H1 (cell line): ENCODE measurements at regions not wholly inside any gene's neighbourhood (a gene's known extent, or its start where the extent isn't known, plus 50 kb on each side); places are given as distances from the start of the nearest gene placed in this dataset.

Experiments used
- CTCF ChIA-PET: fragments of 300-600 bp; sonication (Branson Sonifier 250); formaldehyde crosslinking; loops from one replicate; lab custom pipeline; 2021; ENCODE audit not compliant: partially characterized antibody; lab: Charles Lee
- POLR2A ChIA-PET: fragments of 300-600 bp; sonication (Branson Sonifier 250); formaldehyde crosslinking; loops from one replicate; lab custom pipeline; 2021; ENCODE audit warnings: inconsistent platforms; ENCODE audit not compliant: partially characterized antibody; lab: Charles Lee
- DNase-seq, 2 experiments: peaks; one replicate each; pipeline versions ENCODE4 v3.0.0 to v3.0.0-alpha.2; 2010 to 2022; ENCODE audit warnings: low spot score in 2 of 2, low read depth in 1 of 2, mixed read lengths in 1 of 2
- FAIRE-seq: peaks from 2 replicates; lab custom pipeline; 2011; peaks lifted over from hg19 to GRCh38; lab: Jason Lieb, UNC
- H2AFZ ChIP-seq: 2 replicates; pipeline ENCODE4 v1.8.1; 2012; ENCODE audit warnings: low read length, inconsistent platforms
- H2AK5ac ChIP-seq: 2 replicates; pipeline ENCODE4 v1.6.1; 2013; ENCODE audit warnings: low read depth, low read length
- H2BK120ac ChIP-seq: replicated peaks from 2 replicates; pipeline ENCODE3; 2013; ENCODE audit warnings: low read depth, low read length, inconsistent platforms
- H2BK12ac ChIP-seq: 2 replicates; pipeline ENCODE4 v1.6.1; 2013; ENCODE audit warnings: low read depth, low read length
- H2BK15ac ChIP-seq: 2 replicates; pipeline ENCODE4 v1.6.1; 2013; ENCODE audit warnings: low read length
- H2BK20ac ChIP-seq: 2 replicates; pipeline ENCODE4 v1.6.1; 2013; ENCODE audit warnings: low read length
- H2BK5ac ChIP-seq: 2 replicates; pipeline ENCODE4 v1.6.1; 2013; ENCODE audit warnings: low read depth, low read length
- H3K14ac ChIP-seq: 2 replicates; pipeline ENCODE4 v1.6.1; 2013; ENCODE audit warnings: inconsistent platforms; ENCODE audit not compliant: insufficient read length
- H3K18ac ChIP-seq: 2 replicates; pipeline ENCODE4 v1.6.1; 2013; ENCODE audit warnings: low read length; ENCODE audit errors: extremely low read depth
- H3K23ac ChIP-seq: 2 replicates; pipeline ENCODE4 v1.6.1; 2013; ENCODE audit warnings: inconsistent platforms; ENCODE audit not compliant: insufficient read length
- H3K23me2 ChIP-seq: 2 replicates; pipeline ENCODE4 v1.6.1; 2013; ENCODE audit warnings: low read depth, low read length
- H3K27ac ChIP-seq: 2 replicates; pipeline ENCODE4 v1.6.1; 2011; ENCODE audit warnings: low read depth, low read length, inconsistent platforms
- H3K27me3 ChIP-seq, 4 experiments: replicated peaks in 1 of 4; 1 replicate in 1 of 4; 2 replicates in 3 of 4; pipeline versions ENCODE4 v1.6.1 to v1.8.1; 2011 to 2013; ENCODE audit warnings: low read length in 3 of 4, mild to moderate bottlenecking in 3 of 4, inconsistent platforms in 2 of 4, mixed read lengths in 2 of 4, moderate library complexity in 1 of 4; ENCODE audit not compliant: control insufficient read depth in 3 of 4, insufficient read depth in 3 of 4; ENCODE audit errors: extremely low read depth in 1 of 4
- H3K36me3 ChIP-seq, 4 experiments: 2 replicates each; pipeline versions ENCODE4 v1.6.1 to v1.8.1; 2011 to 2013; ENCODE audit warnings: mild to moderate bottlenecking in 4 of 4, low read length in 3 of 4, moderate library complexity in 2 of 4, control low read depth in 1 of 4, inconsistent platforms in 1 of 4; ENCODE audit not compliant: insufficient read depth in 4 of 4, control insufficient read depth in 2 of 4
- H3K4ac ChIP-seq: replicated peaks from 2 replicates; pipeline ENCODE3; 2013; ENCODE audit warnings: low read length, low read depth, mixed read lengths, inconsistent platforms; ENCODE audit not compliant: insufficient read length
- H3K4me1 ChIP-seq, 4 experiments: replicated peaks in 1 of 4; 1 replicate in 1 of 4; 2 replicates in 3 of 4; pipeline versions ENCODE4 v1.6.1 to v1.8.1; 2011 to 2013; ENCODE audit warnings: low read length in 3 of 4, inconsistent platforms in 2 of 4, mixed read lengths in 1 of 4; ENCODE audit not compliant: insufficient read depth in 4 of 4, control insufficient read depth in 3 of 4
- H3K4me2 ChIP-seq, 2 experiments: 2 replicates each; pipeline versions ENCODE4 v1.6.1 to v1.8.1; 2011 to 2013; ENCODE audit warnings: low read depth in 2 of 2, low read length in 2 of 2, control low read depth in 1 of 2, inconsistent platforms in 1 of 2, mild to moderate bottlenecking in 1 of 2; ENCODE audit not compliant: insufficient read depth in 1 of 2
- H3K4me3 ChIP-seq, 4 experiments: fragments of 200-600, 300-600 bp in 1 of 4; sonication (generic), shearing (Covaris generic), sonication (Bioruptor Twin) in 1 of 4; 2 replicates each; pipeline versions ENCODE4 v1.5.1 to v1.8.1; 2011 to 2016; ENCODE audit warnings: low read length in 4 of 4, low read depth in 3 of 4, control low read depth in 2 of 4, inconsistent platforms in 2 of 4, mild to moderate bottlenecking in 2 of 4, mixed read lengths in 1 of 4, moderate library complexity in 1 of 4; ENCODE audit not compliant: insufficient read depth in 2 of 4; ENCODE audit errors: extremely low read depth in 1 of 4
- H3K56ac ChIP-seq: replicated peaks from 2 replicates; pipeline ENCODE3; 2013; ENCODE audit warnings: low read depth, mild to moderate bottlenecking, mixed read lengths, low read length, inconsistent platforms; ENCODE audit not compliant: insufficient read length
- H3K79me1 ChIP-seq: 2 replicates; pipeline ENCODE4 v1.6.1; 2013; ENCODE audit warnings: low read depth, low read length, control low read depth
- H3K79me2 ChIP-seq, 2 experiments: 2 replicates each; pipeline versions ENCODE4 v1.6.1 to v1.8.1; 2012 to 2013; ENCODE audit warnings: low read length in 2 of 2, mild to moderate bottlenecking in 2 of 2, inconsistent platforms in 1 of 2; ENCODE audit not compliant: insufficient read depth in 2 of 2, control insufficient read depth in 1 of 2
- H3K9ac ChIP-seq, 4 experiments: replicated peaks in 1 of 4; 1 replicate in 1 of 4; 2 replicates in 3 of 4; pipeline versions ENCODE4 v1.6.1 to v1.8.1; 2011 to 2013; ENCODE audit warnings: low read depth in 3 of 4, low read length in 3 of 4, control low read depth in 2 of 4, mild to moderate bottlenecking in 2 of 4, moderate library complexity in 2 of 4, inconsistent platforms in 1 of 4; ENCODE audit errors: extremely low read depth in 1 of 4
- H3K9me3 ChIP-seq, 2 experiments: 2 replicates each; pipeline versions ENCODE4 v1.6.1 to v1.8.1; 2012 to 2013; ENCODE audit warnings: mild to moderate bottlenecking in 2 of 2, moderate library complexity in 2 of 2, control low read depth in 1 of 2, inconsistent platforms in 1 of 2, low read depth in 1 of 2, low read length in 1 of 2, mixed read lengths in 1 of 2; ENCODE audit not compliant: insufficient read depth in 2 of 2
- H4K20me1 ChIP-seq, 2 experiments: replicated peaks in 1 of 2; 2 replicates each; pipeline versions ENCODE3 to v1.8.1; 2011 to 2013; ENCODE audit warnings: inconsistent platforms in 2 of 2, low read length in 2 of 2, mild to moderate bottlenecking in 1 of 2; ENCODE audit not compliant: insufficient read depth in 2 of 2, control insufficient read depth in 1 of 2
- H4K5ac ChIP-seq: 2 replicates; pipeline ENCODE4 v1.6.1; 2013; ENCODE audit warnings: low read length, low read depth, mixed read lengths, inconsistent platforms; ENCODE audit not compliant: insufficient read length
- H4K8ac ChIP-seq: 2 replicates; pipeline ENCODE4 v1.8.0; 2013; ENCODE audit warnings: mild to moderate bottlenecking, moderate library complexity, low read length, inconsistent platforms; ENCODE audit not compliant: insufficient read depth; ENCODE audit errors: extremely low read depth
- H4K91ac ChIP-seq: replicated peaks from 2 replicates; pipeline ENCODE3; 2013; ENCODE audit warnings: low read length, mixed read lengths, inconsistent platforms; ENCODE audit not compliant: insufficient read length
- CBX5 ChIP-seq: fragments of 300-800, 300-1000 bp; sonication (generic); IDR thresholded peaks from 2 replicates; pipeline ENCODE4 v1.7.1; 2016; ENCODE audit warnings: antibody characterized with exemption, low read length, low read depth
- CEBPB ChIP-seq: IDR thresholded peaks from 2 replicates; pipeline ENCODE4 v1.6.1; 2012; ENCODE audit warnings: low read depth, low read length
- CTCF ChIP-seq, 3 experiments: IDR thresholded peaks; 1 replicate in 2 of 3; 2 replicates in 1 of 3; pipeline versions ENCODE4 v1.5.1 to v1.6.1; 2011; ENCODE audit warnings: low read length in 3 of 3, mild to moderate bottlenecking in 3 of 3, inconsistent platforms in 2 of 3, low read depth in 1 of 3, moderate library complexity in 1 of 3; ENCODE audit not compliant: insufficient read depth in 1 of 3; ENCODE audit errors: control extremely low read depth in 1 of 3
- KDM5A ChIP-seq: fragments of 200-600 bp; IDR thresholded peaks from 2 replicates; pipeline ENCODE4 v1.7.1; 2012; ENCODE audit warnings: mild to moderate bottlenecking, low read length, inconsistent platforms, mixed read lengths
- RNF2 ChIP-seq: fragments of 200-900, 300-1000 bp; sonication (generic); IDR thresholded peaks from 2 replicates; pipeline ENCODE4 v1.7.1; 2016; ENCODE audit warnings: borderline replicate concordance, low read depth, mild to moderate bottlenecking, antibody characterized with exemption, low read length; ENCODE audit not compliant: poor library complexity, severe bottlenecking; ENCODE audit errors: missing control alignments
- SIX5 ChIP-seq: IDR thresholded peaks from 2 replicates; pipeline ENCODE4 v1.6.1; 2011; ENCODE audit warnings: mild to moderate bottlenecking, low read depth, low read length
- SP4 ChIP-seq: IDR thresholded peaks from 2 replicates; pipeline ENCODE4 v1.6.1; 2012; ENCODE audit warnings: low read length, inconsistent platforms
- TCF12 ChIP-seq: IDR thresholded peaks from 2 replicates; pipeline ENCODE4 v1.6.1; 2011; ENCODE audit warnings: low read depth, mild to moderate bottlenecking, low read length
- YY1 ChIP-seq: IDR thresholded peaks from 2 replicates; pipeline ENCODE4 v1.6.1; 2011; ENCODE audit warnings: low read depth, mild to moderate bottlenecking, low read length
- ZNF274 ChIP-seq: IDR thresholded peaks from 2 replicates; pipeline ENCODE4 v1.7.0; 2012; ENCODE audit warnings: low read length, borderline replicate concordance; ENCODE audit errors: extremely low read depth
- WGBS, 2 experiments: shearing (Covaris generic) in 1 of 2; methylation state at CpG; one replicate each; pipeline versions ENCODE4 v1.1.6 to v1.1.7; 2013 to 2015; ENCODE audit warnings: low lambda C conversion rate in 2 of 2, mixed read lengths in 2 of 2, inconsistent platforms in 1 of 2, low coverage in 1 of 2, missing lambda C conversion rate in 1 of 2; ENCODE audit not compliant: insufficient replicate concordance in 2 of 2, insufficient coverage in 1 of 2, insufficient read length in 1 of 2; ENCODE audit errors: extremely low coverage in 1 of 2, missing lambda C conversion rate in 1 of 2; 5-methylcytosine and 5-hydroxymethylcytosine counted together

GRCh38 chr3:188054541-188054940, 99.4 kb upstream of the LPP start:
- no peak overlapping the region for H4K5ac ChIP-seq
- peaks cover 3 to 16% (median 12%) of the 10 kb centered on the region in 4 experiments for H3K4me1 ChIP-seq
- H3K4ac ChIP-seq: no peak overlapping the region
- no peaks in the 10 kb centered on the region for H3K79me1 ChIP-seq
- TF ChIP-seq SP4: no peak
- no peak for TF ChIP-seq YY1
- no peak for TF ChIP-seq KDM5A
- no peak for TF ChIP-seq ZNF274
- no peak for TF ChIP-seq RNF2
- TF ChIP-seq CBX5: no peak
- TF ChIP-seq CTCF (IDR thresholded peaks at IDR 0.05; ENCODE audit: control extremely low read depth in 1 of 3, insufficient read depth in 1 of 3, low read depth in 1 of 3, low read length in 3 of 3): no peak
- no peak for TF ChIP-seq SIX5
- TF ChIP-seq TCF12: no peak
- no peak for TF ChIP-seq CEBPB
- no peak overlapping the region for H3K56ac ChIP-seq
- no peak overlapping the region for H4K91ac ChIP-seq
- no peaks in the 10 kb centered on the region; the same call in 1 of the 2 replicates for H3K23me2 ChIP-seq
- no peak overlapping the region for H3K27ac ChIP-seq
- H2BK120ac ChIP-seq: no peak overlapping the region
- no peaks in the 10 kb centered on the region for H3K79me2 ChIP-seq
- no peak overlapping the region for H3K18ac ChIP-seq
- 94% methylated on average over 4 of the region's 4 CpGs; no CpG with 5 or more reads in 1 of the 2 experiments for WGBS, 2 experiments
- H3K27me3 ChIP-seq: no peaks in the 10 kb centered on the region; a peak in 1 of 7 replicates
- no peak overlapping the region for H2BK15ac ChIP-seq
- H2BK5ac ChIP-seq: no peak overlapping the region
- no peak overlapping the region for H4K8ac ChIP-seq
- no peak overlapping the region for H3K9ac ChIP-seq
- ChIA-PET POLR2A (interaction anchor here (0.6 kb wide), 1 partner anchor 11 kb away, joined by 3 read pairs; no protein-coding TSS in a partner anchor), CTCF (interaction anchor here (0.7 to 7.2 kb wide), 4 partner anchors 32 to 315 kb away, joined by 3 to 40 read pairs (median 3); no protein-coding TSS in a partner anchor)
- H3K4me2 ChIP-seq: no peak overlapping the region
- H3K4me3 ChIP-seq: no peak overlapping the region
- no peaks in the 10 kb centered on the region for H3K9me3 ChIP-seq
- no peak for DNase-seq
- no peak overlapping the region for H3K23ac ChIP-seq
- FAIRE-seq: no peak
- no peak overlapping the region for H2BK20ac ChIP-seq
- H3K36me3 ChIP-seq: no peaks in the 10 kb centered on the region
- H2AFZ ChIP-seq: no peak overlapping the region
- H2AK5ac ChIP-seq: no peak overlapping the region
- no peaks in the 10 kb centered on the region for H4K20me1 ChIP-seq
- no peak overlapping the region for H3K14ac ChIP-seq
- H2BK12ac ChIP-seq: no peak overlapping the region
